Spleen (tissue), 7 donors: ENCODE measurements at regions not wholly inside any gene's neighbourhood (a gene's known extent, or its start where the extent isn't known, plus 50 kb on each side); places are given as distances from the start of the nearest gene placed in this dataset.

Experiments used
- CTCF ChIP-seq, 11 experiments: fragments of 200-600 bp in 7 of 11; fragments of 450-650 bp in 4 of 11; sonication (generic) in 4 of 11; IDR thresholded peaks in 8 of 11; conservative IDR thresholded peaks in 3 of 11; 1 replicate in 7 of 11; 2 replicates in 4 of 11; pipeline versions ENCODE4 v1.4.0 to v1.8.0; 2016 to 2021; ENCODE audit warnings: antibody characterized with exemption in 11 of 11, inconsistent platforms in 4 of 11, mild to moderate bottlenecking in 1 of 11
- POLR2A ChIP-seq, 3 donors: fragments of 450-650 bp; IDR thresholded peaks; one replicate each; pipeline ENCODE4 v1.5.1; 2017; ENCODE audit warnings: antibody characterized with exemption in 3 of 3, mild to moderate bottlenecking in 1 of 3
- POLR2AphosphoS5 ChIP-seq, 3 donors: sonication (generic); formaldehyde crosslinking; IDR thresholded peaks; one replicate each; pipeline ENCODE4 v1.5.1; 2017; ENCODE audit warnings: antibody characterized with exemption in 3 of 3
- donor health status: DM: no; HTN: no; CAD: no; lungs with moderate emphysema.
- donor health status: DM: no; HTN: no; CAD: no.
- donor health status: DM: no; HTN: no; CAD: no.

GRCh38 chr5:145681216-145681615, 153.9 kb downstream of the PRELID2 start:
- TF ChIP-seq CTCF (IDR thresholded peaks at IDR 0.05 in 8 of 11, conservative IDR thresholded peaks at IDR 0.05 in 3 of 11) (no peak), POLR2A (IDR thresholded peaks at IDR 0.05) (no peak), POLR2AphosphoS5 (IDR thresholded peaks at IDR 0.05) (no peak)
